ENCODE measurements at regions not wholly inside any gene's neighbourhood (a gene's known extent, or its start where the extent isn't known, plus 50 kb on each side); places are given as distances from the start of the nearest gene placed in this dataset.

DNA sequence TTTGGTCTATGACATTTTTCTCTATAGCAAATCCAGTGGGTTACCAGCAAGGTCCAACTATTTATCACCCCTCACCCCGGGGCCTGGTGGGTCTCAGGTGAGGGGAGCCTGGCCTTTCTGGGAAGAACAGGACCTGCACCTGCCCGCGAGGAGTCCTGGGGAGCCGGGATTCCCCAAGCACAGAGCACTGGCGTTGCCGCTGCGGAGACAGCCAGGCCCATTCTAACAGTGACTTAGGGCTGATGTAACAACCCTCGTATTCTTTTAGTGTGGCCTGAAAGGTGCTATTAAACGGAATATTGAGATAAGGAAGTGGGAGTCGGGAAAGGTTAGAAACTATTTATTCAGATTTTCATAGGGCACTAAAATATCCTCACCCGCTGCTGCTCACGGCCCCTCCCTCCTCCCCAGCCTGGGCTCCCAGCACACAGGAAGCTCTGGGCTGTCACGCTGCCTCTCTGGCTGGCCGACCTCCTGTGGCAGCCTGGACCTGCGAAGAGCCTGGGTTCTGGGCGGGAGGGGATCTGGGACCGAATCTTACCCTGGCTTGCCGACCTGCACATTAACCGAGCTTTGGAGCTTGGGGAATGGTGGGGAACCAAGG lies 141.2 kb downstream of the MIAT start:
- TF ChIP-seq, protein P1, sequence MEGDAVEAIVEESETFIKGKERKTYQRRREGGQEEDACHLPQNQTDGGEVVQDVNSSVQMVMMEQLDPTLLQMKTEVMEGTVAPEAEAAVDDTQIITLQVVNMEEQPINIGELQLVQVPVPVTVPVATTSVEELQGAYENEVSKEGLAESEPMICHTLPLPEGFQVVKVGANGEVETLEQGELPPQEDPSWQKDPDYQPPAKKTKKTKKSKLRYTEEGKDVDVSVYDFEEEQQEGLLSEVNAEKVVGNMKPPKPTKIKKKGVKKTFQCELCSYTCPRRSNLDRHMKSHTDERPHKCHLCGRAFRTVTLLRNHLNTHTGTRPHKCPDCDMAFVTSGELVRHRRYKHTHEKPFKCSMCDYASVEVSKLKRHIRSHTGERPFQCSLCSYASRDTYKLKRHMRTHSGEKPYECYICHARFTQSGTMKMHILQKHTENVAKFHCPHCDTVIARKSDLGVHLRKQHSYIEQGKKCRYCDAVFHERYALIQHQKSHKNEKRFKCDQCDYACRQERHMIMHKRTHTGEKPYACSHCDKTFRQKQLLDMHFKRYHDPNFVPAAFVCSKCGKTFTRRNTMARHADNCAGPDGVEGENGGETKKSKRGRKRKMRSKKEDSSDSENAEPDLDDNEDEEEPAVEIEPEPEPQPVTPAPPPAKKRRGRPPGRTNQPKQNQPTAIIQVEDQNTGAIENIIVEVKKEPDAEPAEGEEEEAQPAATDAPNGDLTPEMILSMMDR (IDR thresholded peaks at IDR 0.05) = no peak
- TF ChIP-seq POLR2A (IDR thresholded peaks at IDR 0.05) = no peak

Measured in adrenal gland (tissue), 5 donors.